ENCODE measurements at regions not wholly inside any gene's neighbourhood (a gene's known extent, or its start where the extent isn't known, plus 50 kb on each side); places are given as distances from the start of the nearest gene placed in this dataset.

DNA sequence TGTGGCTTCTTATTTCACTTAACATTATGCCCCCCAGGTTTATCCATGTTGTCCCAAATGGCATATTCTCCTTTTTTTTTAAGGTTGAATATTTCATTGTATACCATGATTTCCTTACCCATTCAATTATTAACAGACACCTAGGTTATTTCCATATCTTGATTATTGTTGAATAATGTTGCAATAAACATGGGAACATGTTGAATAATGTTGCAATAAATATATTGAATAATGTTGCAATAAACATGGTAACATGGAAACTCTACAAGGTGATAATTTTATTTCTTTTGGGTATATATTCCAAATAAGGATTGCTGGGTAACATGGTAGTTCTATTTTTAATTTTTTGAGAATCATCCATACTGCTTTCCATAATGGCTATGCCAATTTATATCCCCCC is 648.1 kb downstream of the MMUT start:
- peaks cover 13% of the 10 kb centered on the region for H3K4me1 ChIP-seq (ENCODE audit: insufficient read depth, low read length)
- no peaks in the 10 kb centered on the region for H4K20me1 ChIP-seq (ENCODE audit: insufficient read depth, low read length)
- DNase-seq (ENCODE audit: insufficient read length, low spot score, missing footprints), result no peak
- H3K4me3 ChIP-seq (ENCODE audit: insufficient read depth, low read length), result no peak overlapping the region
- no peak overlapping the region for H2AFZ ChIP-seq (ENCODE audit: low read length)
- H3K79me2 ChIP-seq (ENCODE audit: insufficient read depth, low read length), result no peaks in the 10 kb centered on the region
- H3K4me2 ChIP-seq (ENCODE audit: insufficient read depth, low read length), result no peak overlapping the region
- no peaks in the 10 kb centered on the region for H3K27me3 ChIP-seq (ENCODE audit: insufficient read depth, low read length)
- TF ChIP-seq, protein P1, sequence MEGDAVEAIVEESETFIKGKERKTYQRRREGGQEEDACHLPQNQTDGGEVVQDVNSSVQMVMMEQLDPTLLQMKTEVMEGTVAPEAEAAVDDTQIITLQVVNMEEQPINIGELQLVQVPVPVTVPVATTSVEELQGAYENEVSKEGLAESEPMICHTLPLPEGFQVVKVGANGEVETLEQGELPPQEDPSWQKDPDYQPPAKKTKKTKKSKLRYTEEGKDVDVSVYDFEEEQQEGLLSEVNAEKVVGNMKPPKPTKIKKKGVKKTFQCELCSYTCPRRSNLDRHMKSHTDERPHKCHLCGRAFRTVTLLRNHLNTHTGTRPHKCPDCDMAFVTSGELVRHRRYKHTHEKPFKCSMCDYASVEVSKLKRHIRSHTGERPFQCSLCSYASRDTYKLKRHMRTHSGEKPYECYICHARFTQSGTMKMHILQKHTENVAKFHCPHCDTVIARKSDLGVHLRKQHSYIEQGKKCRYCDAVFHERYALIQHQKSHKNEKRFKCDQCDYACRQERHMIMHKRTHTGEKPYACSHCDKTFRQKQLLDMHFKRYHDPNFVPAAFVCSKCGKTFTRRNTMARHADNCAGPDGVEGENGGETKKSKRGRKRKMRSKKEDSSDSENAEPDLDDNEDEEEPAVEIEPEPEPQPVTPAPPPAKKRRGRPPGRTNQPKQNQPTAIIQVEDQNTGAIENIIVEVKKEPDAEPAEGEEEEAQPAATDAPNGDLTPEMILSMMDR (IDR thresholded peaks at IDR 0.05; ENCODE audit: extremely low read depth, low read depth, low read length), result no peak
- no peaks in the 10 kb centered on the region for H3K9me3 ChIP-seq (ENCODE audit: low read depth, low read length)
- no peak overlapping the region for H3K27ac ChIP-seq (ENCODE audit: low read depth, low read length)
- no peaks in the 10 kb centered on the region for H3K36me3 ChIP-seq (ENCODE audit: insufficient read depth, low read length)

DNA sequence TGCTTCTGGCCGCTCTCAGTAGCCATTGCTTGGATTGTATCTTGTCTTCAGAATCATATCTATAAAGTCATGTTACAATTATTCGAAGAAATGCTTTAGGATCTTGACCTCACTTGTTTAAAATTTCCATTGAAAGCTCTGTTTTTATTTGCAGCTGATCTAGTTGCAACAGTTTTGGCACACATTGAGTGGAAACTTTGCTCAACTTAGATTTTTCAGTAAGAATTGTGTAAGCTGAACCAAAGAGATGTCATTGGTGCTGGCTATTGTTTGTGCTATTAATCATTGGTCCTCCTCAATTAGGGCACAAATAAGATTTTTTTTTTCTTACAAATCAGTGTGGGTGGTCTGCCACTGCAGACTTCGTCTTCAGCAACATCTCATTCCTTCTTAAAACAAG is 649.2 kb downstream of the MMUT start:
- Histone ChIP-seq H4K20me1 (ENCODE audit: insufficient read depth, low read length) (no peaks in the 10 kb centered on the region), H3K9me3 (ENCODE audit: low read depth, low read length) (no peaks in the 10 kb centered on the region), H3K4me3 (ENCODE audit: insufficient read depth, low read length) (no peak overlapping the region), H2AFZ (ENCODE audit: low read length) (no peak overlapping the region), H3K4me1 (ENCODE audit: insufficient read depth, low read length) (peaks cover 13% of the 10 kb centered on the region), H3K79me2 (ENCODE audit: insufficient read depth, low read length) (no peaks in the 10 kb centered on the region), H3K27me3 (ENCODE audit: insufficient read depth, low read length) (no peaks in the 10 kb centered on the region), H3K4me2 (ENCODE audit: insufficient read depth, low read length) (no peak overlapping the region), H3K27ac (ENCODE audit: low read depth, low read length) (no peak overlapping the region), H3K36me3 (ENCODE audit: insufficient read depth, low read length) (no peaks in the 10 kb centered on the region)
- TF ChIP-seq, protein P1 (IDR thresholded peaks at IDR 0.05; ENCODE audit: extremely low read depth, low read depth, low read length), result no peak
- DNase-seq (ENCODE audit: insufficient read length, low spot score, missing footprints), result no peak

DNA sequence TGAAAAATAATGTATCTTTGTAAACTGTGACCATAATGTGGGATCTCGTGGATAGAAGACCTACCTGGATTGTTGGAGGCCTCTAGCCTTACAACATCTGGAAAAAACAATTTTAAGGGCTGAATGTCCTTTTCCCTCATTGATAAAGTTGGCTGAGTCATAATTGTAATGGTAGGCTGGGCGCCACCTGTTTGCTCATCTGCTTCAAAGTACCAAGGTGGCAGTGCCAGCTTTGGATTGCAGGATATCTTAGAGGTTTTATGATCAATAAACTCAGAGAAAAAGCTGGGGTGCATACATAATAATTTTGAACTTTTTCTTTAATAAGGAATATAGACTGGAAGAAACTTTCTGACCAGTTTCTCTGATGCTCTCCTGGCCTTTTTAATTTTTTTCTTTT is 653.4 kb downstream of the MMUT start:
- Histone ChIP-seq H3K4me1 (ENCODE audit: insufficient read depth, low read length) (no peaks in the 10 kb centered on the region), H2AFZ (ENCODE audit: low read length) (no peak overlapping the region), H3K4me3 (ENCODE audit: insufficient read depth, low read length) (no peak overlapping the region), H4K20me1 (ENCODE audit: insufficient read depth, low read length) (no peaks in the 10 kb centered on the region), H3K79me2 (ENCODE audit: insufficient read depth, low read length) (no peaks in the 10 kb centered on the region), H3K4me2 (ENCODE audit: insufficient read depth, low read length) (no peak overlapping the region), H3K36me3 (ENCODE audit: insufficient read depth, low read length) (no peaks in the 10 kb centered on the region), H3K27ac (ENCODE audit: low read depth, low read length) (no peak overlapping the region), H3K9me3 (ENCODE audit: low read depth, low read length) (no peaks in the 10 kb centered on the region), H3K27me3 (ENCODE audit: insufficient read depth, low read length) (no peaks in the 10 kb centered on the region)
- DNase-seq (ENCODE audit: insufficient read length, low spot score, missing footprints), result no peak
- TF ChIP-seq, protein P1 (IDR thresholded peaks at IDR 0.05; ENCODE audit: extremely low read depth, low read depth, low read length), result no peak

DNA sequence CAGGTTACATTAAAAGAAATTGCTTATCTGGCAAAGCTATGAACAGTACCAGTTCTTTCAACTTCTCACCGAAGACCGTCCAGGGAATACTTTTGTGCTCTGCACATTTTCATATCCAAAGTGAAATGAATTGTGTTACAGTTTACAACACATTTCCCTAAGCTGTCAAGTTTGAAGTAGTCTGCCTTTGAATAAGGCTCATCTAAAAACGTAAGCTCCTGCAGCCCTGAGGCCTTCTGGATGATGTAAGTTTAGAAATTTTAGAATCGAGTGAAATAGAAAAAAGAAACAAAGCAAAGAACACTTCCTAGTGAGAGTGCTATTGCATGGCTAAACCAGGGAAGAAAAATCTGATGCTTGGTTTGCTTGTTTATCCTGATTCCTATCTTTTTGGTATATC is 653.8 kb downstream of the MMUT start:
- Histone ChIP-seq H3K4me1 (ENCODE audit: insufficient read depth, low read length) (no peaks in the 10 kb centered on the region), H3K27ac (ENCODE audit: low read depth, low read length) (no peak overlapping the region), H3K36me3 (ENCODE audit: insufficient read depth, low read length) (no peaks in the 10 kb centered on the region), H3K79me2 (ENCODE audit: insufficient read depth, low read length) (no peaks in the 10 kb centered on the region), H2AFZ (ENCODE audit: low read length) (no peak overlapping the region), H3K4me2 (ENCODE audit: insufficient read depth, low read length) (no peak overlapping the region), H3K27me3 (ENCODE audit: insufficient read depth, low read length) (no peaks in the 10 kb centered on the region), H3K9me3 (ENCODE audit: low read depth, low read length) (no peaks in the 10 kb centered on the region), H3K4me3 (ENCODE audit: insufficient read depth, low read length) (no peak overlapping the region), H4K20me1 (ENCODE audit: insufficient read depth, low read length) (no peaks in the 10 kb centered on the region)
- TF ChIP-seq, protein P1 (IDR thresholded peaks at IDR 0.05; ENCODE audit: extremely low read depth, low read depth, low read length), result no peak
- no peak for DNase-seq (ENCODE audit: insufficient read length, low spot score, missing footprints)

All from osteoblast (primary cell).